Suppressor macrophage treated with lipopolysaccharide for 1 hour (primary cell): ENCODE measurements at regions not wholly inside any gene's neighbourhood (a gene's known extent, or its start where the extent isn't known, plus 50 kb on each side); places are given as distances from the start of the nearest gene placed in this dataset.

Source experiments
- DNase-seq, 3 donors: peaks; one replicate each; pipeline ENCODE4 v3.0.0-alpha.2; 2020 to 2022

DNA sequence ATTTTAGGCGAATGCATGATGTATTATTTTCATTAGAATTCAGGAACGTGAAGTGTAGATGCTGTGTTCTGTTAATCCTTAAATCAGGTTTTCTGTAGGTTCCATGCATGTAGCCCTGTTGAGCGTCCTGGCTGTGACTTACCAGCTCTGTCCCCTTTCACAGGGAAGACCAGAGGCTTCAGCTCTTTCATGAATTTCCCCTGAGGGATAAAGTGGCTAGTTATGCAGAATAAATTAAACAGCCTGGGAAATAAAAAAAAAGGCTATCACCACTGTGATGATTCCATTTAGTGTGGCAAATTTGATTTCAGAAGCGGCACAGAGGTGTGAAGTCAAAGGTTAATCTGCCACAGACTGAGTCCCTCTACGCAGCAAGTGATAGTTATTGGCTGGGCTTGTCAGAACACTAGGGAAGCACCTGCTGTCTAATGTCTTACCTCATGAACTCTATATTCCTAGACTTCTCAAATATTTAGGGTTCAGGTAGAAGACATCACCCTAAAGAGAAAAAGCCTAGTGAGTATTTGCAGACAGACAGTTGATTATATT lies 61.6 kb upstream of the LINC00305 start:
- no peak for DNase-seq

DNA sequence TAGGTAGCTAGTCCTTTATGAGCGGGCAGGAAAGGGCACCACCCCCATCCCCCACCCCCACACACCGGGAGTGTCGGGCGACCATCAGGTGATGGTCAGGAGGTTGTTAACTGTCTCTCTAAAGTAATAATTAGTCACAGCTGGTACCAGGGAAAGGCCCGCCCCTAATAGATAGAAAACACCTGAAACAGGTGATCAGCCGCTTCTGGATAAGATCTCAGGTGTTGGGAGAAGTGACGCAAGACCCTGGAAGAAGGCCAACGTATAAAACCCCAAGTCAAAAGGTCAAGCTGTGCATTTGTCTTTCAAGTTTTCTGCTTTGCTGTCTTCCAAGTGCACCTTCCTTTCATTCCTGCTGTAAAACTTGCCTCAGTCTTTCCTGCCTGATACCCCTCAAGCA lies 59.6 kb upstream of the LINC00305 start:
- no peak for DNase-seq

DNA sequence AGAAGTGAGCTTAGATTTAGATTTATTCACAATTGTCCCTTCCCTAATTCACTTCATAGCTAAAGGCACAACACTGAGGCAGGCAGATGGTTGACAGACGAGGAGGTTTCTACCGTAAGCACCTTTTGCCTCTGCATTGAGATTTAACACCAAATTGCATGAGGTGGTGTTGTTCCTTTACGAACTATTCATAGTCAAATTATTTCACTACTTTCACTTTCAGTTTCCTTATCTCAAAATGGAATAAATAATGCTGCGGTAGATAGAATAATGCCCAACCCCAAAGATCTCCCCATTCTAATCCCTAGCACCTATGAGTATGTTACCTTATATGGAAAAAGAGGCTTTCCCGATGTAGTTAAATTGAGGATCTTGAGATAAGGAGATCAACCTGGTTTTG lies 58.9 kb upstream of the LINC00305 start:
- peak in 2 of 3 donors; percentile 27 to 37 for DNase-seq

DNA sequence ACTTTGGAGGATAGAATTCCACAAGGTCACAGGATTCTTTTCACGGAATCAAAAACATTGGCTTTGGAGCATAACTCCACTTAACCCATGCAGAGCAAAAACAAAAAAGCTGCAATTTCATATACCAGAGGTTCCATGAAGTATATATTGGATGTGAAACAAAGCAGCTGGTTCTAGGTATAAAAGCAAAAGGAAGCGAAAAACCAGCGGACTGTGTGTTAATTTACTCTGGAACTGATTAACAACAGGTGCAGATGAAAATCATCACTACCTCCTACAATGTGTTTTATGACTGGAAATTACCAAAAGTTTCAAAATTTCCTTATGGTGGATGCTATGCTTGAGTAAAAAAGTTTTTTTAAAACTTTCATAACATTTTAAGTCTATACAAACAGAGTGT lies 54.4 kb upstream of the LINC00305 start:
- no peak for DNase-seq

DNA sequence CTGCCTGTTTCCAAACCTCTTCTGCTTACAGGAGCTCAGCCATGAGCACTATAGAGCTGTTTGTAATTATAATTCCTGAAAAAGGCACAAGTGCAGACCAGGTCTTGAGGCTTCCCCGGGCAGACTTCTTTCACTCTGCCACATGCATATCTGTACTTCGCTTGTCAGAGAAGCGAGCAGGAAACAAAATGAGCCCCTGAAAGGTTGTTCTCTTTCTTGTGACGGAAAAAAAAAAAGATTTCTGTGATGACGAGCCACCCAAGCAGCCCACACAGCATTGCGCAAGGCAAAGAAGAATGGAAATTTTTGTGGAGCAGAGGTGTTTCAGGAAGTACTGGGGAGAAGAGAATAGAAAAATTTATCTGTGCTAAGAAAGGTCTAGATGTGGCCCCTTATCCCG lies 54.0 kb upstream of the LINC00305 start:
- DNase-seq = peak; percentile 49 to 60 (median 52)

DNA sequence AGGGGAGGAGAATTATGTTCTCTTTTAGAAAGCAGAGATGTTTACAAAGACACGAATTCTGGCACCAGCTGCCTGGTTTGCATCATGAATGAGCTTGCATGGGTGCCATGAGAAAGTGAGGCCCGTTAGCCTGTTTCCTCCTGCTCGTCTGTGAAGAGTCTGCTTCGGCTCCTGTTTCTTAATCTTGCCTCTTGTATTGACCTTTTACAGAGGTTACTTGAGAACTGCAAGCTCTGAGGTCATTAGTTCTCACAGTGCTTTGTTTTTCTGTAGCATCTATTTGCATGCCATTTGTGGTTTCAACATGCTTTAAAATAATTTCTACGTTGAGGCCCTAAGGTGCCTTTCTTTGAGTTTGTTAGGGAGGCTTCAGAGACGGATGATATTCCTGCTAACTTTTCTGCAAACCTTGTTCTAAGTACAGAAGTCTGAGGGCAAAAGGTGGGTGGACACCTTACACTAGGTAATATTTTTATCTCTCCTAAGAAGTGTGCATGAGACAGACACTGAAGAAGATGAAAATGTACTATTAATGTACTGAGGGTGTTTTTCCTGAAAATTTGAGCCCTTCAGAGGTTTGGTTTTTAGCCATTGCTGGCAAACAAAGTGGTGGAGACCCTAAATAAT lies 53.4 kb upstream of the LINC00305 start:
- DNase-seq = no peak

DNA sequence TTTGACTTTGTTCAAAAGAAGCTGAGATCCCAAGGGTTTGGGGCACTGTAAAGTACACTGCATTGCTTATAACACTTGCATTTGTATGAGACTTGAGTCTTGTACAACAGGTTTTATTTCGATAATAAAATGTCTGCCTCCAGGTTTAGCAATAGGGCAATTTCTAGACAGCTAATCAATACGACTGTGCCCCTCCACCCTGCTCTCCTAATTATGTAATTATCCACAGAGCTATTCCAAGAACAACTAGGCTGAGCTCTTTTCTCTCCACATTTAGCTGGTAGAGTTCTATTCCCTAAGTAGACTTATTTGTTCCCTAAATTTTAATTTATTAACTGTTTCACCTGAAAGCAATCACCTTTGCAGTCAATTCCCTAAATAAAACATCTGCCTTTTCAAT lies 52.9 kb upstream of the LINC00305 start:
- DNase-seq = no peak

DNA sequence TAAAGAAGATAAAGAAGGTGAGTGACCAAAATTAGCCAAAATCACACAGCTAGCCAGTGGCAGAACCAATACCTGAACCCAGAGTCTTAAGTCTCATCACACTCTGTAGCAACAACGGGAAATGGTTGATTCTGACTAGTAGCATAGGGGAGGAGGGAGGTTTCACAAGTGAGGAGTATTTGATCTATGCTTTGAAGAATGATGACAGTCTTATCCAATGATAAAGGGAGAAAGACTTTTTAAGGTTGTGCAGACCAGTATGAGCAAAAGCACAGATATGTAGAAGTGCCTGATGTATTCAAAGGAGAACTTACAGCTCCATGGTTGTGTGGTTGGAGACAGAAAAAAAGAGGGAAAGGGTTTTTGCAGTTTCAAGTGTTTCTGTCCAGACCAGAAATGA lies 50.7 kb upstream of the LINC00305 start:
- no peak for DNase-seq
